22Rv1 (cell line): ENCODE measurements at regions not wholly inside any gene's neighbourhood (a gene's known extent, or its start where the extent isn't known, plus 50 kb on each side); places are given as distances from the start of the nearest gene placed in this dataset.
"Not testable (repeated sequence)": the region's sequence is repeated elsewhere in the genome, so short reads cannot be mapped to it uniquely, and the experiment has no call there.

Source experiments
- H3K27ac ChIP-seq: fragments of 450-650 bp; 2 replicates; pipeline ENCODE4 v1.5.1; 2017
- CTCF ChIP-seq: fragments of 450-650 bp; IDR thresholded peaks from 2 replicates; pipeline ENCODE4 v1.5.1; 2017; ENCODE audit warnings: mild to moderate bottlenecking
- ZFX ChIP-seq: fragments of 450-650 bp; IDR thresholded peaks from 2 replicates; pipeline ENCODE4 v1.6.1; 2017; ENCODE audit warnings: antibody characterized with exemption, borderline replicate concordance

- no peak for TF ChIP-seq CTCF
- TF ChIP-seq ZFX: no peak
- H3K27ac ChIP-seq: no peak overlapping the region
These were observed 66.6 kb downstream of the TNFAIP3 start for GRCh38 chr6:137933696-137934095.

- no peak overlapping the region for H3K27ac ChIP-seq
These were observed 69.7 kb downstream of the TNFAIP3 start for GRCh38 chr6:137936798-137937197.

GRCh38 chr6:137937834-137938233, 70.8 kb downstream of the TNFAIP3 start:
- TF ChIP-seq CTCF (no peak), ZFX (no peak)
- no peak overlapping the region for H3K27ac ChIP-seq

More at GRCh38 chr6:137936798-137937197, 69.7 kb downstream of the TNFAIP3 start:
- TF ChIP-seq CTCF (no peak), ZFX (no peak)

- no peak overlapping the region for H3K27ac ChIP-seq
- no peak for TF ChIP-seq ZFX
- no peak for TF ChIP-seq CTCF
These were observed 71.8 kb downstream of the TNFAIP3 start for GRCh38 chr6:137938770-137939379.

- TF ChIP-seq CTCF (no peak), ZFX (no peak)
- H3K27ac ChIP-seq: no peak overlapping the region
These were observed 74.9 kb downstream of the TNFAIP3 start for GRCh38 chr6:137941995-137942394.

- no peak overlapping the region for H3K27ac ChIP-seq
- no peak for TF ChIP-seq CTCF
- no peak for TF ChIP-seq ZFX
These were observed 75.7 kb downstream of the TNFAIP3 start for GRCh38 chr6:137942736-137943135.

- not testable (repeated sequence) for H3K27ac ChIP-seq
These were observed 77.3 kb downstream of the TNFAIP3 start for GRCh38 chr6:137944381-137944780.
